Mucosa of descending colon (tissue), 3 donors: ENCODE measurements at regions not wholly inside any gene's neighbourhood (a gene's known extent, or its start where the extent isn't known, plus 50 kb on each side); places are given as distances from the start of the nearest gene placed in this dataset.

ENCODE experiments used
- ATAC-seq: fragments of 200-7000 bp; cut with Tn5 transposase; one replicate; pipeline ENCODE4 v1.9.1; 2020; ENCODE audit warnings: mild to moderate bottlenecking, moderate library complexity
- DNase-seq, 3 donors: peaks; one replicate each; pipeline ENCODE4 v3.0.0-alpha.2; 2020
- H3K36me3 ChIP-seq: fragments of 200-600 bp; one replicate; pipeline ENCODE4 v1.8.0; 2021; ENCODE audit warnings: low read depth, mild to moderate bottlenecking
- H3K4me1 ChIP-seq: fragments of 200-600 bp; one replicate; pipeline ENCODE4 v1.8.0; 2021; ENCODE audit warnings: low read depth, mild to moderate bottlenecking
- H3K4me3 ChIP-seq: fragments of 200-600 bp; one replicate; pipeline ENCODE4 v1.8.0; 2021; ENCODE audit warnings: mild to moderate bottlenecking
- H3K9me3 ChIP-seq: fragments of 200-600 bp; one replicate; pipeline ENCODE4 v1.8.0; 2021; ENCODE audit warnings: mild to moderate bottlenecking
- CTCF ChIP-seq: fragments of 200-600 bp; IDR thresholded peaks from one replicate; pipeline ENCODE4 v1.8.0; 2022; ENCODE audit warnings: antibody characterized with exemption, mild to moderate bottlenecking
- intact Hi-C, 2 donors: fragments of 100-400 bp; cut with DNase I in 1 of 2; cut with micrococcal nuclease in 1 of 2; formaldehyde crosslinking; loops; one replicate each; pipeline versions ENCODE4 v1.11.0 to v1.11.1; 2022; cut with DNase I, micrococcal nuclease
- donor health status: DM: no; HTN: no; CAD: no; lungs with moderate emphysema.
- donor health status: DM: no; HTN: no; CAD: no.
- donor health status: DM: no; HTN: yes; CAD: no.

GRCh38 chr17:63095459-63095858 lies 129.4 kb downstream of the TANC2 start:
- no peak for TF ChIP-seq CTCF
- intact Hi-C loops: no loop called here
- ATAC-seq (no peak), DNase-seq (no peak)
- no peaks in the 10 kb centered on the region for H3K36me3 ChIP-seq
- H3K4me3 ChIP-seq: no peak overlapping the region
- no peaks in the 10 kb centered on the region for H3K9me3 ChIP-seq
- H3K4me1 ChIP-seq: no peaks in the 10 kb centered on the region

GRCh38 chr17:63095879-63096278 lies 129.8 kb downstream of the TANC2 start:
- DNase-seq (no peak), ATAC-seq (no peak)
- intact Hi-C loops: no loop called here
- no peaks in the 10 kb centered on the region for H3K36me3 ChIP-seq
- H3K9me3 ChIP-seq: no peaks in the 10 kb centered on the region
- TF ChIP-seq CTCF: no peak
- H3K4me1 ChIP-seq: no peaks in the 10 kb centered on the region
- no peak overlapping the region for H3K4me3 ChIP-seq

- no peak overlapping the region for H3K4me3 ChIP-seq
- no peak for TF ChIP-seq CTCF
- intact Hi-C loops: no loop called here
- ATAC-seq (no peak), DNase-seq (no peak)
- no peaks in the 10 kb centered on the region for H3K36me3 ChIP-seq
- H3K4me1 ChIP-seq: no peaks in the 10 kb centered on the region
- no peaks in the 10 kb centered on the region for H3K9me3 ChIP-seq
These were observed 130.4 kb downstream of the TANC2 start for GRCh38 chr17:63096426-63096825.

- no peak for TF ChIP-seq CTCF
- no peak for DNase-seq
These were observed 133.4 kb downstream of the TANC2 start for GRCh38 chr17:63099425-63099824.

GRCh38 chr17:63102034-63102433 lies 136.0 kb downstream of the TANC2 start:
- intact Hi-C loops: no loop called here
- no peaks in the 10 kb centered on the region for H3K9me3 ChIP-seq
- H3K4me1 ChIP-seq: no peaks in the 10 kb centered on the region
- DNase-seq (no peak), ATAC-seq (no peak)
- H3K36me3 ChIP-seq: no peaks in the 10 kb centered on the region
- TF ChIP-seq CTCF: no peak
- no peak overlapping the region for H3K4me3 ChIP-seq

More at GRCh38 chr17:63099425-63099824, 133.4 kb downstream of the TANC2 start:
- intact Hi-C loops: no loop called here
- Histone ChIP-seq H3K36me3 (no peaks in the 10 kb centered on the region), H3K4me3 (no peak overlapping the region), H3K9me3 (no peaks in the 10 kb centered on the region), H3K4me1 (no peaks in the 10 kb centered on the region)
- ATAC-seq: no peak

- Histone ChIP-seq H3K36me3 (no peaks in the 10 kb centered on the region), H3K4me3 (no peak overlapping the region), H3K4me1 (no peaks in the 10 kb centered on the region), H3K9me3 (no peaks in the 10 kb centered on the region)
- TF ChIP-seq CTCF: no peak
- intact Hi-C loops: no loop called here
- no peak for ATAC-seq
- DNase-seq: no peak
These were observed 140.0 kb downstream of the TANC2 start for GRCh38 chr17:63106050-63106449.
